ENCODE measurements at regions not wholly inside any gene's neighbourhood (a gene's known extent, or its start where the extent isn't known, plus 50 kb on each side); places are given as distances from the start of the nearest gene placed in this dataset.

DNA sequence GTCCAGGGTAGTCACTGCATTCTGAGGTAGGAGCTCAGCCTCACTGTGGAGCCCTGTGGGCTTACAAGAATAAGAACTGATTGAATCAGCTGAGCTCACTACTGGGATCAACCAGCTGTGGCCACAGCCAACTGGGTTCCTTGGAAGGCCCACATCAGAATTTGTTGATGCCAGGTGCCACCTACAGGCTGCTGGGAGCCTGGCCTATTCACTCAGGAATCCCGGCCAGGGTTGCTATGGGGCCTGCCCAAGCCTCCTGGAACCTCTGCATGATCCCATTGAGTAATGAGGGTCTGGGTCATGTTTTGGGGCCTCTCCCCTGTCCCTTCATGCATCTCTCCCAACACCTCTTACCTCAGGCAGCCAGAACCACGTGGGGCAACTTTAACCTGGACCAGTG is 53.9 kb upstream of the KIAA1210 start:
- no peaks in the 10 kb centered on the region for H3K36me3 ChIP-seq (ENCODE audit: insufficient read depth, low read length)
- H3K79me2 ChIP-seq (ENCODE audit: insufficient read depth, low read length), result no peaks in the 10 kb centered on the region
- H3K4me1 ChIP-seq (ENCODE audit: insufficient read depth, low read length), result no peaks in the 10 kb centered on the region
- H3K9me3 ChIP-seq (ENCODE audit: insufficient read depth, low read length, severe bottlenecking), result no peaks in the 10 kb centered on the region
- H2AFZ ChIP-seq (ENCODE audit: low read depth, low read length), result no peak overlapping the region
- no peak overlapping the region for H3K27ac ChIP-seq (ENCODE audit: low read length)
- TF ChIP-seq EZH2 (IDR thresholded peaks at IDR 0.05; ENCODE audit: borderline replicate concordance, low read depth, low read length, severe bottlenecking), result no peak
- TF ChIP-seq, protein P1, sequence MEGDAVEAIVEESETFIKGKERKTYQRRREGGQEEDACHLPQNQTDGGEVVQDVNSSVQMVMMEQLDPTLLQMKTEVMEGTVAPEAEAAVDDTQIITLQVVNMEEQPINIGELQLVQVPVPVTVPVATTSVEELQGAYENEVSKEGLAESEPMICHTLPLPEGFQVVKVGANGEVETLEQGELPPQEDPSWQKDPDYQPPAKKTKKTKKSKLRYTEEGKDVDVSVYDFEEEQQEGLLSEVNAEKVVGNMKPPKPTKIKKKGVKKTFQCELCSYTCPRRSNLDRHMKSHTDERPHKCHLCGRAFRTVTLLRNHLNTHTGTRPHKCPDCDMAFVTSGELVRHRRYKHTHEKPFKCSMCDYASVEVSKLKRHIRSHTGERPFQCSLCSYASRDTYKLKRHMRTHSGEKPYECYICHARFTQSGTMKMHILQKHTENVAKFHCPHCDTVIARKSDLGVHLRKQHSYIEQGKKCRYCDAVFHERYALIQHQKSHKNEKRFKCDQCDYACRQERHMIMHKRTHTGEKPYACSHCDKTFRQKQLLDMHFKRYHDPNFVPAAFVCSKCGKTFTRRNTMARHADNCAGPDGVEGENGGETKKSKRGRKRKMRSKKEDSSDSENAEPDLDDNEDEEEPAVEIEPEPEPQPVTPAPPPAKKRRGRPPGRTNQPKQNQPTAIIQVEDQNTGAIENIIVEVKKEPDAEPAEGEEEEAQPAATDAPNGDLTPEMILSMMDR (IDR thresholded peaks at IDR 0.05; ENCODE audit: borderline replicate concordance, extremely low read depth, low read length, poor library complexity, severe bottlenecking), result peak; percentile 21
- DNase-seq (no peak), ATAC-seq (ENCODE audit: insufficient read depth, low read depth) (no peak)
- H3K9ac ChIP-seq (ENCODE audit: low read depth, low read length), result no peak overlapping the region
- no peak overlapping the region for H3K4me3 ChIP-seq (ENCODE audit: low read depth in 1 of 2, low read length in 2 of 2)
- H4K20me1 ChIP-seq (ENCODE audit: insufficient read depth, low read length), result no peaks in the 10 kb centered on the region
- no peaks in the 10 kb centered on the region for H3K27me3 ChIP-seq (ENCODE audit: insufficient read depth, low read length, poor library complexity)
- H3K4me2 ChIP-seq (ENCODE audit: insufficient read depth, low read length), result no peak overlapping the region

DNA sequence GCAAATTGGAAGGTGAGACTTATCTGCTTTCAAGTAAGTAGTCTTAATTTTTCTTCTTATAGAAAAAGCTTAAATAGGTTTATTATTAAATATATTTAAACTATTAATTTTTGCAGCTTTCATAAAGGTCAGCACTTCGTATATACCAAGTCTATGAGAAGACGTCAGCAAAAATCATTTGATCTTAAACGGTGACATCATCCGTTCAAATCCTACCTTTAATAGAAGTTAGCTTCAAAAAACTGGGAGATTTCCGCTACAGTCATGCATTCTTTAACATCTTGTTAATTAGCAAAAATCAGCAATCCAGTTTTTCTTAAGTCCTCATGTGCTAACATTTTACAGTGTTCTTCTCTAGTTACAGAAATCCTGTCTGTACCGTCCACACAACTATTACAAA is 49.9 kb upstream of the PGRMC1 start:
- no peak overlapping the region for H2AFZ ChIP-seq (ENCODE audit: low read depth, low read length)
- H3K4me1 ChIP-seq (ENCODE audit: insufficient read depth, low read length), result no peaks in the 10 kb centered on the region
- DNase-seq, result no peak
- no peaks in the 10 kb centered on the region for H3K27me3 ChIP-seq (ENCODE audit: insufficient read depth, low read length, poor library complexity)
- no peak overlapping the region for H3K27ac ChIP-seq (ENCODE audit: low read length)
- no peaks in the 10 kb centered on the region for H3K9me3 ChIP-seq (ENCODE audit: insufficient read depth, low read length, severe bottlenecking)
- no peak for ATAC-seq (ENCODE audit: insufficient read depth, low read depth)
- TF ChIP-seq, protein P1 (IDR thresholded peaks at IDR 0.05; ENCODE audit: borderline replicate concordance, extremely low read depth, low read length, poor library complexity, severe bottlenecking), result no peak
- TF ChIP-seq EZH2 (IDR thresholded peaks at IDR 0.05; ENCODE audit: borderline replicate concordance, low read depth, low read length, severe bottlenecking), result no peak
- no peaks in the 10 kb centered on the region for H4K20me1 ChIP-seq (ENCODE audit: insufficient read depth, low read length)
- H3K9ac ChIP-seq (ENCODE audit: low read depth, low read length), result no peak overlapping the region
- H3K4me3 ChIP-seq (ENCODE audit: low read depth in 1 of 2, low read length in 2 of 2), result no peak overlapping the region
- no peaks in the 10 kb centered on the region for H3K79me2 ChIP-seq (ENCODE audit: insufficient read depth, low read length)
- no peaks in the 10 kb centered on the region for H3K36me3 ChIP-seq (ENCODE audit: insufficient read depth, low read length)
- H3K4me2 ChIP-seq (ENCODE audit: insufficient read depth, low read length), result no peak overlapping the region

All from DND-41 (cell line).